Natural killer cell treated with Interleukin-12 subunit alpha and Interleukin-12 subunit beta and Interleukin-15 and Interleukin-18, amount 100 ng/mL, for 72 hours (primary cell): ENCODE measurements at regions not wholly inside any gene's neighbourhood (a gene's known extent, or its start where the extent isn't known, plus 50 kb on each side); places are given as distances from the start of the nearest gene placed in this dataset.
"Not testable (repeated sequence)": the region's sequence is repeated elsewhere in the genome, so short reads cannot be mapped to it uniquely, and the experiment has no call there.

ENCODE experiments used
- ATAC-seq, 2 donors: fragments of 150-1000 bp; cut with Tn5 transposase in 1 of 2; sonication (Bioruptor Pico), chemical (Tn5 transposase) in 1 of 2; 2 replicates each; pipeline ENCODE4 v1.10.0; 2021
- DNase-seq: peaks from one replicate; pipeline ENCODE4 v3.0.0; 2022; ENCODE audit warnings: low spot score
- H3K27ac Mint-ChIP-seq, 2 donors: 1 replicate in 1 of 2; 2 replicates in 1 of 2; pipeline ENCODE4 v1.8.0; 2022; ENCODE audit warnings: mixed read lengths in 2 of 2, mild to moderate bottlenecking in 1 of 2, moderate library complexity in 1 of 2
- H3K27me3 Mint-ChIP-seq, 2 donors: 1 replicate in 1 of 2; 2 replicates in 1 of 2; pipeline ENCODE4 v1.8.0; 2022; ENCODE audit warnings: mixed read lengths in 2 of 2
- H3K36me3 Mint-ChIP-seq: one replicate; pipeline ENCODE4 v1.8.0; 2022; ENCODE audit warnings: mixed read lengths
- H3K4me1 Mint-ChIP-seq, 2 donors: 1 replicate in 1 of 2; 2 replicates in 1 of 2; pipeline ENCODE4 v1.8.0; 2022; ENCODE audit warnings: low read depth in 2 of 2, mixed read lengths in 2 of 2, mild to moderate bottlenecking in 1 of 2
- H3K4me3 Mint-ChIP-seq: one replicate; pipeline ENCODE4 v1.8.0; 2022; ENCODE audit warnings: mixed read lengths
- H3K9me3 Mint-ChIP-seq: 2 replicates; pipeline ENCODE4 v1.8.0; 2022; ENCODE audit warnings: mixed read lengths

GRCh38 chr15:34657469-34658127 is 74.1 kb upstream of the GOLGA8B start:
- Mint-ChIP-seq H3K27me3 (peaks cover 28 to 47% of the 10 kb centered on the region in 2 donors), H3K36me3 (no peaks in the 10 kb centered on the region)

GRCh38 chr15:34656005-34656796 is 72.8 kb upstream of the GOLGA8B start:
- H3K4me3 Mint-ChIP-seq: no peak overlapping the region
- H3K36me3 Mint-ChIP-seq: no peaks in the 10 kb centered on the region
- H3K27ac Mint-ChIP-seq: no peak overlapping the region
- no peaks in the 10 kb centered on the region for H3K4me1 Mint-ChIP-seq
- H3K27me3 Mint-ChIP-seq: peaks cover 29 to 47% of the 10 kb centered on the region in 2 donors
- H3K9me3 Mint-ChIP-seq: no peaks in the 10 kb centered on the region
- DNase-seq: no peak
- no peak for ATAC-seq

More at GRCh38 chr15:34657469-34658127, 74.1 kb upstream of the GOLGA8B start:
- ATAC-seq (no peak), DNase-seq (no peak)
- H3K27ac Mint-ChIP-seq: no peak overlapping the region
- H3K9me3 Mint-ChIP-seq: no peaks in the 10 kb centered on the region
- no peaks in the 10 kb centered on the region for H3K4me1 Mint-ChIP-seq
- H3K4me3 Mint-ChIP-seq: no peak overlapping the region

GRCh38 chr15:34655326-34655725 is 71.9 kb upstream of the GOLGA8B start:
- Mint-ChIP-seq H3K27ac (no peak overlapping the region), H3K4me3 (no peak overlapping the region), H3K9me3 (no peaks in the 10 kb centered on the region), H3K4me1 (no peaks in the 10 kb centered on the region), H3K36me3 (no peaks in the 10 kb centered on the region), H3K27me3 (peaks cover 27 to 44% of the 10 kb centered on the region in 2 donors)
- ATAC-seq (no peak), DNase-seq (no peak)

- H3K4me3 Mint-ChIP-seq: no peak overlapping the region
These were observed 71.2 kb upstream of the GOLGA8B start for GRCh38 chr15:34654625-34655024.

GRCh38 chr15:34653992-34654391 is 70.5 kb upstream of the GOLGA8B start:
- ATAC-seq (no peak), DNase-seq (no peak)
- no peak overlapping the region for H3K4me3 Mint-ChIP-seq
- H3K27me3 Mint-ChIP-seq: peaks cover 19 to 30% of the 10 kb centered on the region in 2 donors
- H3K4me1 Mint-ChIP-seq: no peaks in the 10 kb centered on the region
- no peak overlapping the region for H3K27ac Mint-ChIP-seq
- no peaks in the 10 kb centered on the region for H3K9me3 Mint-ChIP-seq
- no peaks in the 10 kb centered on the region for H3K36me3 Mint-ChIP-seq

More at GRCh38 chr15:34654625-34655024, 71.2 kb upstream of the GOLGA8B start:
- DNase-seq (no peak), ATAC-seq (no peak)
- Mint-ChIP-seq H3K9me3 (no peaks in the 10 kb centered on the region), H3K27ac (no peak overlapping the region), H3K4me1 (no peaks in the 10 kb centered on the region), H3K36me3 (no peaks in the 10 kb centered on the region), H3K27me3 (peaks cover 23 to 37% of the 10 kb centered on the region in 2 donors)

- not testable (repeated sequence) for H3K4me3 Mint-ChIP-seq, ATAC-seq, DNase-seq, H3K27ac Mint-ChIP-seq, H3K36me3 Mint-ChIP-seq, H3K4me1 Mint-ChIP-seq, H3K9me3 Mint-ChIP-seq
- peaks cover 19 to 25% of the 10 kb centered on the region in 2 donors for H3K27me3 Mint-ChIP-seq
These were observed 69.9 kb upstream of the GOLGA8B start for GRCh38 chr15:34653326-34653725.

GRCh38 chr15:34652726-34653033 is 69.2 kb upstream of the GOLGA8B start:
- Mint-ChIP-seq H3K27me3 (peaks cover 17 to 20% of the 10 kb centered on the region in 2 donors), H3K9me3 (no peaks in the 10 kb centered on the region), H3K4me1 (no peaks in the 10 kb centered on the region), H3K36me3 (no peaks in the 10 kb centered on the region), H3K27ac (no peak overlapping the region), H3K4me3 (no peak overlapping the region)
- ATAC-seq (no peak), DNase-seq (no peak)

- no peak overlapping the region for H3K4me3 Mint-ChIP-seq
- no peaks in the 10 kb centered on the region for H3K4me1 Mint-ChIP-seq
- peaks cover 12 to 15% of the 10 kb centered on the region in 2 donors for H3K27me3 Mint-ChIP-seq
- no peaks in the 10 kb centered on the region for H3K9me3 Mint-ChIP-seq
- ATAC-seq (no peak), DNase-seq (no peak)
- H3K27ac Mint-ChIP-seq: no peak overlapping the region
- no peaks in the 10 kb centered on the region for H3K36me3 Mint-ChIP-seq
These were observed 68.7 kb upstream of the GOLGA8B start for GRCh38 chr15:34651997-34652725.

- Mint-ChIP-seq H3K36me3 (no peaks in the 10 kb centered on the region), H3K27ac (no peak overlapping the region), H3K9me3 (no peaks in the 10 kb centered on the region), H3K4me1 (no peaks in the 10 kb centered on the region), H3K27me3 (peaks cover 6 to 18% of the 10 kb centered on the region in 2 donors), H3K4me3 (no peak overlapping the region)
- ATAC-seq (peak in 1 of 2 donors; percentile 59), DNase-seq (no peak)
These were observed 66.7 kb upstream of the GOLGA8B start for GRCh38 chr15:34650177-34650576.

- peaks cover 0 to 3% of the 10 kb centered on the region in 2 donors for H3K4me1 Mint-ChIP-seq
- DNase-seq (no peak), ATAC-seq (no peak)
- no peak overlapping the region for H3K27ac Mint-ChIP-seq
- peaks cover 3% of the 10 kb centered on the region for H3K9me3 Mint-ChIP-seq
- peaks cover 13 to 30% of the 10 kb centered on the region in 2 donors for H3K27me3 Mint-ChIP-seq
- H3K36me3 Mint-ChIP-seq: no peaks in the 10 kb centered on the region
- no peak overlapping the region for H3K4me3 Mint-ChIP-seq
These were observed 64.8 kb upstream of the GOLGA8B start for GRCh38 chr15:34648294-34648631.

GRCh38 chr15:34647569-34648293 is 64.3 kb upstream of the GOLGA8B start:
- H3K36me3 Mint-ChIP-seq: no peaks in the 10 kb centered on the region
- ATAC-seq: no peak
- peaks cover 3% of the 10 kb centered on the region for H3K9me3 Mint-ChIP-seq
- H3K4me1 Mint-ChIP-seq: peaks cover 0 to 3% of the 10 kb centered on the region in 2 donors
- H3K4me3 Mint-ChIP-seq: no peak overlapping the region
- no peak for DNase-seq
- peaks cover 13 to 30% of the 10 kb centered on the region in 2 donors for H3K27me3 Mint-ChIP-seq
- no peak overlapping the region for H3K27ac Mint-ChIP-seq

GRCh38 chr15:34646918-34647317 is 63.5 kb upstream of the GOLGA8B start:
- H3K4me3 Mint-ChIP-seq: no peak overlapping the region
- H3K27ac Mint-ChIP-seq: no peak overlapping the region
- no peak for DNase-seq
- peaks cover 3% of the 10 kb centered on the region for H3K9me3 Mint-ChIP-seq
- no peaks in the 10 kb centered on the region for H3K36me3 Mint-ChIP-seq
- peaks cover 0 to 3% of the 10 kb centered on the region in 2 donors for H3K4me1 Mint-ChIP-seq
- ATAC-seq: no peak
- peaks cover 13 to 30% of the 10 kb centered on the region in 2 donors for H3K27me3 Mint-ChIP-seq

- peaks cover 0 to 3% of the 10 kb centered on the region in 2 donors for H3K4me1 Mint-ChIP-seq
- peaks cover 15 to 37% of the 10 kb centered on the region in 2 donors for H3K27me3 Mint-ChIP-seq
- no peak overlapping the region for H3K4me3 Mint-ChIP-seq
- ATAC-seq (no peak), DNase-seq (no peak)
- no peak overlapping the region for H3K27ac Mint-ChIP-seq
- H3K36me3 Mint-ChIP-seq: no peaks in the 10 kb centered on the region
- H3K9me3 Mint-ChIP-seq: peaks cover 3% of the 10 kb centered on the region
These were observed 61.4 kb upstream of the GOLGA8B start for GRCh38 chr15:34644851-34645250.
